MM.1S (cell line): ENCODE measurements at regions not wholly inside any gene's neighbourhood (a gene's known extent, or its start where the extent isn't known, plus 50 kb on each side); places are given as distances from the start of the nearest gene placed in this dataset.

Source experiments
- CTCF ChIP-seq: fragments of 300-600 bp; sonication (generic); IDR thresholded peaks from 2 replicates; pipeline ENCODE4 v1.5.1; 2016; ENCODE audit warnings: antibody characterized with exemption, low read length, mixed read lengths
- EZH2 ChIP-seq: fragments of 300-600 bp; sonication (generic); optimal IDR thresholded peaks from 2 replicates; pipeline ENCODE3; 2017; ENCODE audit warnings: low read depth, mild to moderate bottlenecking, antibody characterized with exemption, low read length, mixed read lengths
- EZH2phosphoT487 ChIP-seq: fragments of 300-600 bp; sonication (generic); IDR thresholded peaks from 2 replicates; pipeline ENCODE4 v1.6.1; 2018; ENCODE audit warnings: antibody characterized with exemption, low read length

DNA sequence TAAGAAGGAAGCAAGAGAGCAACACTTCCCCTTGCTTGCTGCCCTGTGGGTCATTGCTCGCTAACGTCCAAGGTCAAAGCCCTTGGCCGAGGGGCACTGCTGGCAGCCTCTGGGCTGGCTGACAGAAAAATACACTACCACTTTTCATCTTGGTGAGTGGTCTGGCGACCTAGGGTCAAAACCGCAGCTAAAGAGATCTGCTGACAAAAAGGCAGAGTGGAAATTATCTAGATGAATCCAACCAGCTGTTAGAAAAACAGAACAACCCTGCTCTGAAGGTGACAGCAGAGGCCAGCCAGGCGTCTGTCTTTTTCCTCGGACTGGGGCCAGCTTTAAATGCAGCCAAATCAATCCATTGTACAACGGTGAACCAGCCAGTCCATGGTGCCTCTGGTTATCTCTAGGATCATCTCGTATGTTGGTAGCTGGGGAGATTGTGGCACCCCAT is 92.6 kb downstream of the CD8B2 start:
- TF ChIP-seq CTCF (no peak), EZH2 (no peak), EZH2phosphoT487 (no peak)
